ENCODE measurements at regions not wholly inside any gene's neighbourhood (a gene's known extent, or its start where the extent isn't known, plus 50 kb on each side); places are given as distances from the start of the nearest gene placed in this dataset.

- DNase-seq (ENCODE audit: low spot score), result no peak
- H3K4me2 ChIP-seq, result no peak overlapping the region
- no peaks in the 10 kb centered on the region for H3K9me2 ChIP-seq (replicated peaks; ENCODE audit: insufficient read depth)
- H3K79me2 ChIP-seq, result no peaks in the 10 kb centered on the region
- no peak overlapping the region for H3K27ac ChIP-seq
- no peak for TF ChIP-seq EZH2 (IDR thresholded peaks at IDR 0.05; ENCODE audit: borderline replicate concordance)
- no peak for TF ChIP-seq EZH2phosphoT487 (IDR thresholded peaks at IDR 0.05; ENCODE audit: low read depth, severe bottlenecking, unreplicated experiment)
- no peak for TF ChIP-seq CTCF (IDR thresholded peaks at IDR 0.05; ENCODE audit: poor library complexity)
- H4K20me1 ChIP-seq (ENCODE audit: insufficient read depth, poor library complexity, severe bottlenecking), result no peaks in the 10 kb centered on the region
- no peaks in the 10 kb centered on the region for H3K27me3 ChIP-seq
- H3K4me1 ChIP-seq (ENCODE audit: insufficient read depth), result peaks cover 9% of the 10 kb centered on the region
- H2AFZ ChIP-seq, result no peak overlapping the region
- WGBS (ENCODE audit: low lambda C conversion rate, missing lambda C conversion rate), result 87% methylated on average over 3 of the region's 3 CpGs
- no peaks in the 10 kb centered on the region for H3K9me3 ChIP-seq (ENCODE audit: low read depth)
- H3K36me3 ChIP-seq (replicated peaks; ENCODE audit: insufficient read depth, low read depth), result no peaks in the 10 kb centered on the region
- no peak overlapping the region for H3K4me3 ChIP-seq
Observed at GRCh38 chr18:10050956-10051355, 137.1 kb downstream of the VAPA start.

- DNase-seq (ENCODE audit: low spot score), result peak; percentile 35
- Histone ChIP-seq H3K4me3 (no peak overlapping the region), H3K9me3 (ENCODE audit: low read depth) (no peaks in the 10 kb centered on the region), H2AFZ (no peak overlapping the region), H3K4me1 (ENCODE audit: insufficient read depth) (peaks cover 9% of the 10 kb centered on the region), H3K4me2 (no peak overlapping the region), H3K79me2 (no peaks in the 10 kb centered on the region), H4K20me1 (ENCODE audit: insufficient read depth, poor library complexity, severe bottlenecking) (no peaks in the 10 kb centered on the region), H3K36me3 (replicated peaks; ENCODE audit: insufficient read depth, low read depth) (no peaks in the 10 kb centered on the region), H3K9me2 (replicated peaks; ENCODE audit: insufficient read depth) (no peaks in the 10 kb centered on the region), H3K27ac (peak overlapping the region; percentile 35), H3K27me3 (no peaks in the 10 kb centered on the region)
- TF ChIP-seq EZH2 (IDR thresholded peaks at IDR 0.05; ENCODE audit: borderline replicate concordance) (no peak), CTCF (IDR thresholded peaks at IDR 0.05; ENCODE audit: poor library complexity) (no peak), EZH2phosphoT487 (IDR thresholded peaks at IDR 0.05; ENCODE audit: low read depth, severe bottlenecking, unreplicated experiment) (no peak)
- WGBS (ENCODE audit: low lambda C conversion rate, missing lambda C conversion rate), result 50% methylated on average over 8 of the region's 8 CpGs
Observed at GRCh38 chr18:10051877-10052631, 138.2 kb downstream of the VAPA start.

- Histone ChIP-seq H3K27ac (peak overlapping the region; percentile 35), H3K9me3 (ENCODE audit: low read depth) (no peaks in the 10 kb centered on the region), H3K4me2 (no peak overlapping the region), H4K20me1 (ENCODE audit: insufficient read depth, poor library complexity, severe bottlenecking) (no peaks in the 10 kb centered on the region), H3K79me2 (no peaks in the 10 kb centered on the region), H3K9me2 (replicated peaks; ENCODE audit: insufficient read depth) (no peaks in the 10 kb centered on the region), H3K4me1 (ENCODE audit: insufficient read depth) (peaks cover 15% of the 10 kb centered on the region), H3K4me3 (no peak overlapping the region), H3K27me3 (no peaks in the 10 kb centered on the region), H2AFZ (no peak overlapping the region), H3K36me3 (replicated peaks; ENCODE audit: insufficient read depth, low read depth) (no peaks in the 10 kb centered on the region)
- 91% methylated on average over 3 of the region's 3 CpGs for WGBS (ENCODE audit: low lambda C conversion rate, missing lambda C conversion rate)
- TF ChIP-seq EZH2 (IDR thresholded peaks at IDR 0.05; ENCODE audit: borderline replicate concordance), result no peak
- DNase-seq (ENCODE audit: low spot score), result no peak
Observed at GRCh38 chr18:10052871-10053270, 139.1 kb downstream of the VAPA start.

GRCh38 chr18:10053861-10054260 is 140.0 kb downstream of the VAPA start:
- no peaks in the 10 kb centered on the region for H3K79me2 ChIP-seq
- no peaks in the 10 kb centered on the region for H3K36me3 ChIP-seq (replicated peaks; ENCODE audit: insufficient read depth, low read depth)
- H3K4me2 ChIP-seq, result no peak overlapping the region
- no peak for DNase-seq (ENCODE audit: low spot score)
- H3K9me3 ChIP-seq (ENCODE audit: low read depth), result no peaks in the 10 kb centered on the region
- H3K4me3 ChIP-seq, result no peak overlapping the region
- H2AFZ ChIP-seq, result no peak overlapping the region
- no peaks in the 10 kb centered on the region for H3K27me3 ChIP-seq
- no peaks in the 10 kb centered on the region for H3K9me2 ChIP-seq (replicated peaks; ENCODE audit: insufficient read depth)
- no peak overlapping the region for H3K27ac ChIP-seq
- peaks cover 25% of the 10 kb centered on the region for H3K4me1 ChIP-seq (ENCODE audit: insufficient read depth)
- H4K20me1 ChIP-seq (ENCODE audit: insufficient read depth, poor library complexity, severe bottlenecking), result no peaks in the 10 kb centered on the region
- TF ChIP-seq EZH2 (IDR thresholded peaks at IDR 0.05; ENCODE audit: borderline replicate concordance), result no peak
- no peak for TF ChIP-seq CTCF (IDR thresholded peaks at IDR 0.05; ENCODE audit: poor library complexity)
- TF ChIP-seq EZH2phosphoT487 (IDR thresholded peaks at IDR 0.05; ENCODE audit: low read depth, severe bottlenecking, unreplicated experiment), result no peak
- WGBS (ENCODE audit: low lambda C conversion rate, missing lambda C conversion rate), result 93% methylated on average over 5 of the region's 5 CpGs

All from hepatocyte (in vitro differentiated cells).